ENCODE measurements at regions not wholly inside any gene's neighbourhood (a gene's known extent, or its start where the extent isn't known, plus 50 kb on each side); places are given as distances from the start of the nearest gene placed in this dataset.

DNA sequence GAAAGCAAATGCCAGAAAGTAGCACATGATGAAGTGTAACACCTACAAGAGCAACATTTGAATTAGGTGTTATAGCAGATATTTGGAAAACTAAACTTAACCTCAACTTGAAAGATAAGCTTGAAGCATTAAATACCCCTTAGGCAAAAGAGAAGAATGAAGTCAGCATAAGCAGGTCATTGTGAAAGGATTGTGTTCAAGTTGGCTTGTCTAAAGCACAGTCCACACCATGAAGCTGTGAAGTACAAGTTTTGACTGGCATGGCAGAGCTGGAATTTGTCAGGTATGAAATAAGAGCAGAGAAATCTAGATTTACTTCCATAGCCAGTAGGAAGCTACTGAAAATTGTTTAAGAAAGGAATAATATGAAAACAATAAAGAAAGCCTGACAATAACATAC, 480.3 kb upstream of the POT1 start:
- intact Hi-C loops (cut with DNase I), result no loop called here
- TF ChIP-seq, protein P1, sequence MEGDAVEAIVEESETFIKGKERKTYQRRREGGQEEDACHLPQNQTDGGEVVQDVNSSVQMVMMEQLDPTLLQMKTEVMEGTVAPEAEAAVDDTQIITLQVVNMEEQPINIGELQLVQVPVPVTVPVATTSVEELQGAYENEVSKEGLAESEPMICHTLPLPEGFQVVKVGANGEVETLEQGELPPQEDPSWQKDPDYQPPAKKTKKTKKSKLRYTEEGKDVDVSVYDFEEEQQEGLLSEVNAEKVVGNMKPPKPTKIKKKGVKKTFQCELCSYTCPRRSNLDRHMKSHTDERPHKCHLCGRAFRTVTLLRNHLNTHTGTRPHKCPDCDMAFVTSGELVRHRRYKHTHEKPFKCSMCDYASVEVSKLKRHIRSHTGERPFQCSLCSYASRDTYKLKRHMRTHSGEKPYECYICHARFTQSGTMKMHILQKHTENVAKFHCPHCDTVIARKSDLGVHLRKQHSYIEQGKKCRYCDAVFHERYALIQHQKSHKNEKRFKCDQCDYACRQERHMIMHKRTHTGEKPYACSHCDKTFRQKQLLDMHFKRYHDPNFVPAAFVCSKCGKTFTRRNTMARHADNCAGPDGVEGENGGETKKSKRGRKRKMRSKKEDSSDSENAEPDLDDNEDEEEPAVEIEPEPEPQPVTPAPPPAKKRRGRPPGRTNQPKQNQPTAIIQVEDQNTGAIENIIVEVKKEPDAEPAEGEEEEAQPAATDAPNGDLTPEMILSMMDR (IDR thresholded peaks at IDR 0.05), result no peak
- DNase-seq (no peak), ATAC-seq (no peak)
- Histone ChIP-seq H3K4me1 (no peaks in the 10 kb centered on the region), H3K4me3 (no peak overlapping the region), H3K27me3 (ENCODE audit: insufficient read depth in 3 of 3, low read length in 2 of 3) (no peaks in the 10 kb centered on the region), H3K9me3 (no peaks in the 10 kb centered on the region), H3K27ac (no peak overlapping the region), H3K36me3 (ENCODE audit: insufficient read depth in 1 of 2, low read depth in 1 of 2) (no peaks in the 10 kb centered on the region)

DNA sequence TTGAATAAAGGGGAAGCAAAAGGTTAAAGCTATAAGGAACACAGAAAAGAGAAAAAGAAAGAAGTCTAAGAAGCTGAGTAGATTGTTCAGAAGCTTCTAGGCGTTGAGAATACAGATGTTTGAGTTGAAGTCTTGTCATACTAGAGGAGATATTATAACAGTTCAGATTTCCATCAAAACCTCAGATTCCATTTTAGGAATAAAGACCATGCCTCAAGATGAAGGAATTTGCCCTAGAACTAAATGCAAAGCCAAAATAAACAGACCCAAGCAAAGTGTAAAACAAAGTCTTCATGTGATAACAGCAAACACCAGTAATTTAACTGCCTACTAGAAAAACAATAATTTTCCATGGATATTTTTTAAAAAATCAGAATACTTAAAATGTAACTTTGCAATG, 476.5 kb upstream of the POT1 start:
- TF ChIP-seq, protein P1 (IDR thresholded peaks at IDR 0.05), result no peak
- Histone ChIP-seq H3K27me3 (ENCODE audit: insufficient read depth in 3 of 3, low read length in 2 of 3) (no peaks in the 10 kb centered on the region), H3K27ac (no peak overlapping the region), H3K4me3 (no peak overlapping the region), H3K4me1 (no peaks in the 10 kb centered on the region), H3K9me3 (no peaks in the 10 kb centered on the region), H3K36me3 (ENCODE audit: insufficient read depth in 1 of 2, low read depth in 1 of 2) (no peaks in the 10 kb centered on the region)
- DNase-seq (no peak), ATAC-seq (no peak)
- intact Hi-C loops (cut with DNase I), result no loop called here
- WGBS, 3 donors, result 40 to 63% (median 49%) methylated on average over 1 of the region's 1 CpG

- Histone ChIP-seq H3K4me3 (no peak overlapping the region), H3K9me3 (no peaks in the 10 kb centered on the region), H3K4me1 (no peaks in the 10 kb centered on the region), H3K27me3 (ENCODE audit: insufficient read depth in 3 of 3, low read length in 2 of 3) (no peaks in the 10 kb centered on the region), H3K36me3 (ENCODE audit: insufficient read depth in 1 of 2, low read depth in 1 of 2) (no peaks in the 10 kb centered on the region), H3K27ac (no peak overlapping the region)
- DNase-seq (no peak), ATAC-seq (no peak)
- intact Hi-C loops (cut with DNase I), result no loop called here
- WGBS, 3 donors, result 81 to 86% (median 81%) methylated on average over 3 of the region's 3 CpGs
- TF ChIP-seq, protein P1 (IDR thresholded peaks at IDR 0.05), result no peak
These were observed 469.8 kb upstream of the POT1 start for GRCh38 chr7:125399408-125399807.

DNA sequence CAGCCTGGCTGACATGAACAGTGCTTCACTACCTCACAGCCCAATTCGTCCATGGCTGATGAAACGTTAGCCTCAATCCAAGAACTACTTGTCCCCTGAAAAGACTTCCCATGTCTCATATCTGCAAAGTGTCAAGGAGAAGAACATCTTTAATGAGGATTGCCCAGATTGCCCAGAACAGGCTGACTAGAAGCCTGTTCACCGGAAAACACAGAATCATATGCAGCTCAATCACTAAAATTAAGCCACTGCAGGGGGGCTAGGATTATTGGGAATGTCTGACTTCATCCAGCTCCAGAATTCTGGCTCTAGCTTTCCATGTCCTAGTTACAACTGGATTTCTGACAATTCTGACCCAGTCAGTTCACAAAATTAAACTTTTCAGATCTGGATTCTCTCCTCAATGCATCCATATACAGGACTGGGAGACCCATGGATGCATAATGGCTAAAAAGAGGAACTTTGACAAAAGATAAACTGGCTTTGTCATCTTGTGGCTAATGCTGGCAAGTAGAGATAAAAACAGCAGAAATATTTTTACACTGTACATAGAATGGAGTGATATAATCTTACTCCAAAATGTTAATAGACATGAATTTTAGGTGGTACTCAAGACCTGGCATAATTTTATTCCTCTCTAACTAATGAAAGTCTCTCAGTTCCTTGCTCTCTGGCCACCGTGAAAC, 467.0 kb upstream of the POT1 start:
- no peaks in the 10 kb centered on the region for H3K36me3 ChIP-seq (ENCODE audit: insufficient read depth in 1 of 2, low read depth in 1 of 2)
- H3K27me3 ChIP-seq (ENCODE audit: insufficient read depth in 3 of 3, low read length in 2 of 3), result no peaks in the 10 kb centered on the region
- no peak for ATAC-seq
- H3K4me3 ChIP-seq, result no peak overlapping the region
- H3K27ac ChIP-seq, result no peak overlapping the region
- TF ChIP-seq, protein P1 (IDR thresholded peaks at IDR 0.05), result no peak
- no peak for DNase-seq
- 52 to 61% (median 56%) methylated on average over 4 of the region's 4 CpGs for WGBS, 3 donors
- intact Hi-C loops (cut with DNase I), result no loop called here
- H3K4me1 ChIP-seq, result no peaks in the 10 kb centered on the region
- H3K9me3 ChIP-seq, result no peaks in the 10 kb centered on the region

- WGBS, 3 donors, result 75 to 83% (median 80%) methylated on average over 3 of the region's 3 CpGs
- Histone ChIP-seq H3K9me3 (no peaks in the 10 kb centered on the region), H3K27me3 (ENCODE audit: insufficient read depth in 3 of 3, low read length in 2 of 3) (peaks cover 0 to 2% (median 0%) of the 10 kb centered on the region in 3 donors), H3K4me3 (no peak overlapping the region), H3K36me3 (ENCODE audit: insufficient read depth in 1 of 2, low read depth in 1 of 2) (no peaks in the 10 kb centered on the region), H3K27ac (no peak overlapping the region), H3K4me1 (no peaks in the 10 kb centered on the region)
- DNase-seq (no peak), ATAC-seq (no peak)
- intact Hi-C loops (cut with DNase I), result no loop called here
- TF ChIP-seq, protein P1 (IDR thresholded peaks at IDR 0.05), result no peak
These were observed 462.3 kb upstream of the POT1 start for GRCh38 chr7:125391921-125392320.
